CD4-positive, alpha-beta T cell (primary cell): ENCODE measurements at regions not wholly inside any gene's neighbourhood (a gene's known extent, or its start where the extent isn't known, plus 50 kb on each side); places are given as distances from the start of the nearest gene placed in this dataset.

Source experiments
- ATAC-seq: fragments of 200-7000 bp; cut with Tn5 transposase; one replicate; pipeline ENCODE4 v1.10.0; 2022; ENCODE audit warnings: mild to moderate bottlenecking; ENCODE audit not compliant: poor library complexity
- CTCF ChIA-PET: fragments of 350-600 bp; sonication (Branson Sonifier 250); formaldehyde crosslinking; loops from one replicate; lab custom pipeline; 2021; ENCODE audit warnings: antibody characterized with exemption, inconsistent platforms; lab: Charles Lee
- POLR2A ChIA-PET: fragments of 350-600 bp; sonication (Branson Sonifier 250); formaldehyde crosslinking; loops from one replicate; lab custom pipeline; 2021; ENCODE audit warnings: antibody characterized with exemption, inconsistent platforms; lab: Charles Lee
- DNase-seq, 14 experiments: peaks; one replicate each; pipeline ENCODE4 v3.0.0-alpha.2; 2013 to 2020; ENCODE audit warnings: mixed read lengths in 2 of 14
- H3K27ac ChIP-seq, 2 donors: one replicate each; pipeline versions ENCODE4 v1.5.1 to v1.7.0; 2013; ENCODE audit warnings: low read length in 2 of 2, low read depth in 1 of 2, mild to moderate bottlenecking in 1 of 2
- H3K27me3 ChIP-seq, 2 experiments: 1 replicate in 1 of 2; 2 replicates in 1 of 2; pipeline versions ENCODE4 v1.6.1 to v1.7.0; 2013; ENCODE audit warnings: low read length in 2 of 2, control low read depth in 1 of 2, mild to moderate bottlenecking in 1 of 2, moderate library complexity in 1 of 2; ENCODE audit not compliant: insufficient read depth in 2 of 2, control insufficient read depth in 1 of 2
- H3K36me3 ChIP-seq: one replicate; pipeline ENCODE4 v1.6.1; 2013; ENCODE audit warnings: low read length, control low read depth; ENCODE audit not compliant: insufficient read depth
- H3K4me1 ChIP-seq: one replicate; pipeline ENCODE4 v1.6.1; 2013; ENCODE audit warnings: low read length, control low read depth; ENCODE audit not compliant: insufficient read depth
- H3K4me3 ChIP-seq: one replicate; pipeline ENCODE4 v1.5.1; 2013; ENCODE audit warnings: mild to moderate bottlenecking, low read length, moderate library complexity
- H3K9me3 ChIP-seq, 2 experiments: 1 replicate in 1 of 2; 2 replicates in 1 of 2; pipeline versions ENCODE4 v1.6.1 to v1.7.0; 2013; ENCODE audit warnings: low read length in 2 of 2, mild to moderate bottlenecking in 2 of 2, control low read depth in 1 of 2, moderate library complexity in 1 of 2; ENCODE audit not compliant: control insufficient read depth in 1 of 2, insufficient read depth in 1 of 2
- H3K27ac Mint-ChIP-seq: one replicate; pipeline ENCODE4 v1.8.0; 2020; ENCODE audit warnings: mixed read lengths
- H3K27me3 Mint-ChIP-seq: one replicate; pipeline ENCODE4 v1.8.0; 2021; ENCODE audit warnings: mixed read lengths
- H3K36me3 Mint-ChIP-seq: one replicate; pipeline ENCODE4 v1.8.0; 2021; ENCODE audit warnings: low read depth, mixed read lengths
- H3K4me1 Mint-ChIP-seq: one replicate; pipeline ENCODE4 v1.8.0; 2021; ENCODE audit warnings: low read depth, mixed read lengths
- H3K4me3 Mint-ChIP-seq: one replicate; pipeline ENCODE4 v1.8.0; 2020; ENCODE audit warnings: mild to moderate bottlenecking, mixed read lengths
- H3K9me3 Mint-ChIP-seq: one replicate; pipeline ENCODE4 v1.8.0; 2020; ENCODE audit warnings: mixed read lengths
- intact Hi-C, 2 experiments: fragments of 100-400 bp; cut with DNase I in 1 of 2; cut with micrococcal nuclease in 1 of 2; formaldehyde crosslinking; loops; one replicate each; pipeline versions ENCODE4 v1.15.1 to v1.9.0; 2023 to 2025; cut with DNase I, micrococcal nuclease
- TF ChIP-seq, protein P1 (sequence below): fragments of 200-600 bp; IDR thresholded peaks from one replicate; pipeline ENCODE4 v1.8.0; 2022; ENCODE audit warnings: antibody characterized with exemption, mild to moderate bottlenecking

- peaks cover 0 to 3% of the 10 kb centered on the region in 2 experiments for H3K9me3 ChIP-seq
- H3K36me3 Mint-ChIP-seq, result no peaks in the 10 kb centered on the region
- ChIA-PET POLR2A (no interaction called here), CTCF (no interaction called here)
- no peak overlapping the region for H3K27ac ChIP-seq
- H3K4me3 ChIP-seq, result no peak overlapping the region
- no peaks in the 10 kb centered on the region for H3K4me1 Mint-ChIP-seq
- H3K4me3 Mint-ChIP-seq, result no peak overlapping the region
- TF ChIP-seq, protein P1, sequence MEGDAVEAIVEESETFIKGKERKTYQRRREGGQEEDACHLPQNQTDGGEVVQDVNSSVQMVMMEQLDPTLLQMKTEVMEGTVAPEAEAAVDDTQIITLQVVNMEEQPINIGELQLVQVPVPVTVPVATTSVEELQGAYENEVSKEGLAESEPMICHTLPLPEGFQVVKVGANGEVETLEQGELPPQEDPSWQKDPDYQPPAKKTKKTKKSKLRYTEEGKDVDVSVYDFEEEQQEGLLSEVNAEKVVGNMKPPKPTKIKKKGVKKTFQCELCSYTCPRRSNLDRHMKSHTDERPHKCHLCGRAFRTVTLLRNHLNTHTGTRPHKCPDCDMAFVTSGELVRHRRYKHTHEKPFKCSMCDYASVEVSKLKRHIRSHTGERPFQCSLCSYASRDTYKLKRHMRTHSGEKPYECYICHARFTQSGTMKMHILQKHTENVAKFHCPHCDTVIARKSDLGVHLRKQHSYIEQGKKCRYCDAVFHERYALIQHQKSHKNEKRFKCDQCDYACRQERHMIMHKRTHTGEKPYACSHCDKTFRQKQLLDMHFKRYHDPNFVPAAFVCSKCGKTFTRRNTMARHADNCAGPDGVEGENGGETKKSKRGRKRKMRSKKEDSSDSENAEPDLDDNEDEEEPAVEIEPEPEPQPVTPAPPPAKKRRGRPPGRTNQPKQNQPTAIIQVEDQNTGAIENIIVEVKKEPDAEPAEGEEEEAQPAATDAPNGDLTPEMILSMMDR, result no peak
- DNase-seq (no peak), ATAC-seq (no peak)
- H3K27ac Mint-ChIP-seq, result no peak overlapping the region
- intact Hi-C loops, result no loop called here
- peaks cover 2% of the 10 kb centered on the region for H3K9me3 Mint-ChIP-seq
- H3K36me3 ChIP-seq, result no peaks in the 10 kb centered on the region
- no peaks in the 10 kb centered on the region for H3K27me3 Mint-ChIP-seq
- no peaks in the 10 kb centered on the region for H3K27me3 ChIP-seq
- no peaks in the 10 kb centered on the region for H3K4me1 ChIP-seq
Observed at GRCh38 chr4:117527601-117528000, 442.2 kb upstream of the TRAM1L1 start.

DNA sequence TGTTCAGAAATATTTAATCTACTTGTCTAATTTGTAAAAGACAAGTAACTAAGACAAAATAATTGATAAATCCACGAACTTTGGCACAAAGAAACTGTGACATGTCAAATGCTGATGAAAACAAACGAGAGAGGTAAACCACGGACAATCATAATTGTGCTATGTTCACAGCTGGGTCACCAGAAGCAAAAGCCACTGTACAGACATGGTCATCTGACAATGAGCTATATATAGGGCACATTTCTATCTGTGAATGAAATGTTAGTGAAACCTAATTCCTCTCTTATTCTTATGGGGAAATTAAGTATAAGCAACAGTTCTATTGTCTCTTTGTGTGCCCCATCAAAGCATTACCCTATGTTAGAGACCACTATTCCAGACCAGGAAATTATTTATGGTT lies 444.0 kb upstream of the TRAM1L1 start:
- no peaks in the 10 kb centered on the region for H3K36me3 ChIP-seq
- Mint-ChIP-seq H3K27ac (no peak overlapping the region), H3K9me3 (peaks cover 2% of the 10 kb centered on the region), H3K4me1 (no peaks in the 10 kb centered on the region), H3K27me3 (no peaks in the 10 kb centered on the region), H3K36me3 (no peaks in the 10 kb centered on the region), H3K4me3 (no peak overlapping the region)
- TF ChIP-seq, protein P1, result no peak
- no peak overlapping the region for H3K27ac ChIP-seq
- H3K9me3 ChIP-seq, result peaks cover 0 to 3% of the 10 kb centered on the region in 2 experiments
- ATAC-seq, result no peak
- H3K4me3 ChIP-seq, result no peak overlapping the region
- no peaks in the 10 kb centered on the region for H3K4me1 ChIP-seq
- ChIA-PET CTCF (no interaction called here), POLR2A (no interaction called here)
- intact Hi-C loops, result no loop called here
- no peaks in the 10 kb centered on the region for H3K27me3 ChIP-seq
- no peak for DNase-seq

DNA sequence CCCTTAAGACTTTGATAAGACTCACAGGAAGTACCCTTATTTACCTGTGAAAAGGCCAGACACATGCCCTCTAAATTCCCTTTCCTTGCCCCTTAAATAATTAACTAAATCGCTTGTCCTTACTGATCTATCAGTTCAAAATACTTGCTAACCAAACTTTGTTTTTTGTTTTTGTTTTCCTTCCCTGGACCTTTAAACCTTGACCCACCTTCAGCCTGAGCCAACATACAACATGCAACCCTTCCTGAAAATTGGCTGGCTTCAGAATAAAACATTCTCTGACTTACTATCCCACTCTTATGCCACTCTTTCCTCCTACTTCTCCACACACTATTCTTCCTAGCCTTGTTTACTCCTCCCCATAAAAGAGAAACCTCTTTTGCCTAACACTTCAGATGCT lies 448.1 kb upstream of the TRAM1L1 start:
- TF ChIP-seq, protein P1, result no peak
- H3K27me3 Mint-ChIP-seq, result no peaks in the 10 kb centered on the region

More for the DNA sequence above, 448.1 kb upstream of the TRAM1L1 start:
- Histone ChIP-seq H3K4me3 (no peak overlapping the region), H3K27me3 (no peaks in the 10 kb centered on the region), H3K36me3 (no peaks in the 10 kb centered on the region), H3K27ac (no peak overlapping the region), H3K9me3 (no peaks in the 10 kb centered on the region), H3K4me1 (no peaks in the 10 kb centered on the region)
- no peak overlapping the region for H3K4me3 Mint-ChIP-seq
- ChIA-PET CTCF (no interaction called here), POLR2A (no interaction called here)
- no peak for DNase-seq
- no peak for ATAC-seq
- no peaks in the 10 kb centered on the region for H3K4me1 Mint-ChIP-seq
- intact Hi-C loops, result no loop called here
- no peaks in the 10 kb centered on the region for H3K36me3 Mint-ChIP-seq
- H3K9me3 Mint-ChIP-seq, result no peaks in the 10 kb centered on the region
- H3K27ac Mint-ChIP-seq, result no peak overlapping the region
